ENCODE measurements at regions not wholly inside any gene's neighbourhood (a gene's known extent, or its start where the extent isn't known, plus 50 kb on each side); places are given as distances from the start of the nearest gene placed in this dataset.

DNA sequence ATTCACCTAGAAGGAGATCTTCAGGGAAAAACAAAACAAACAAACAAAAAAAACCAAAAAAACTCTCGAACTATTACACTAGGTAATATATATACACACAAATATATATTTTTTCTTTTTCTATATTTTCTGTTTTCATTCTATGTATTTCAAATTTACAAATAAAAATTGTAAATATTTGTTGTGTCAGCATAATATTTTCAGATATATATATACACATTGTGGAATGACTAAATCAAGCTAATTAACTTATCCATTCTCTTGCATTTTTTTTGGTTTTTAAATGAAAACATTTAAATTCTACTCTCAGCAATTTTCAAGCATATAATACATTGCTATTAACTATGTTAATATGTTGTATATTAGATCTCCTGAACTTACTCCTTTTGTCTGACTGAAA lies 762.0 kb upstream of the PCDH10 start:
- TF ChIP-seq POLR2AphosphoS5 (IDR thresholded peaks at IDR 0.05) (no peak), POLR2A (IDR thresholded peaks at IDR 0.05) (no peak)
- TF ChIP-seq, protein P1, sequence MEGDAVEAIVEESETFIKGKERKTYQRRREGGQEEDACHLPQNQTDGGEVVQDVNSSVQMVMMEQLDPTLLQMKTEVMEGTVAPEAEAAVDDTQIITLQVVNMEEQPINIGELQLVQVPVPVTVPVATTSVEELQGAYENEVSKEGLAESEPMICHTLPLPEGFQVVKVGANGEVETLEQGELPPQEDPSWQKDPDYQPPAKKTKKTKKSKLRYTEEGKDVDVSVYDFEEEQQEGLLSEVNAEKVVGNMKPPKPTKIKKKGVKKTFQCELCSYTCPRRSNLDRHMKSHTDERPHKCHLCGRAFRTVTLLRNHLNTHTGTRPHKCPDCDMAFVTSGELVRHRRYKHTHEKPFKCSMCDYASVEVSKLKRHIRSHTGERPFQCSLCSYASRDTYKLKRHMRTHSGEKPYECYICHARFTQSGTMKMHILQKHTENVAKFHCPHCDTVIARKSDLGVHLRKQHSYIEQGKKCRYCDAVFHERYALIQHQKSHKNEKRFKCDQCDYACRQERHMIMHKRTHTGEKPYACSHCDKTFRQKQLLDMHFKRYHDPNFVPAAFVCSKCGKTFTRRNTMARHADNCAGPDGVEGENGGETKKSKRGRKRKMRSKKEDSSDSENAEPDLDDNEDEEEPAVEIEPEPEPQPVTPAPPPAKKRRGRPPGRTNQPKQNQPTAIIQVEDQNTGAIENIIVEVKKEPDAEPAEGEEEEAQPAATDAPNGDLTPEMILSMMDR (IDR thresholded peaks at IDR 0.05 in 8 of 11, conservative IDR thresholded peaks at IDR 0.05 in 3 of 11) = no peak
- Histone ChIP-seq H3K4me1 (no peaks in the 10 kb centered on the region), H3K27me3 (replicated peaks in 1 of 7) (no peaks in the 10 kb centered on the region), H3K4me3 (no peak overlapping the region), H3K9me3 (peaks cover 0 to 11% (median 0%) of the 10 kb centered on the region in 8 donors), H3K36me3 (no peaks in the 10 kb centered on the region), H3K27ac (no peak overlapping the region)
- DNase-seq = no peak
- 63 to 83% (median 70%) methylated on average over 1 of the region's 1 CpG for WGBS, 5 donors
- intact Hi-C loops (cut with DNase I; ENCODE audit: low total_unique reads) = no loop called here

DNA sequence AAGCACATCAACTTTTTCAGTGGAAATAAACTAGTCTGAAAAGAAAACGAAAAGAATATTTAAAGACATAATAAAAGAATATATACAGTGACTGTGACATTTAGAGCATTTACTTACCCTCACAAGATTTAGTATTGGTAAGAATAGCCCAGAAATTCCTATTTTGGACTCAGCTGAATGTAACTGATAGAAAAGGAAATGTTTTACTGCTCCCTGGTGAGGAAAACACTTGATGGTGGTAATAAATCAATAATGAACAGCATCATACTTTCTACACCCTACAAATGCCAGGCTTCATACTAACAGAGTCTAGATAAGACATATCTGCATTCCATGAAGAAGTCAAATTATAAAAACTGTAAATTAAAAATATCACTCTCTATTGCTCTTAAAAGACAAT lies 753.5 kb upstream of the PCDH10 start:
- 22 to 34% (median 23%) methylated on average over 1 of the region's 1 CpG for WGBS, 5 donors
- no peak overlapping the region for H3K27ac ChIP-seq
- no peaks in the 10 kb centered on the region for H3K27me3 ChIP-seq (replicated peaks in 1 of 7)
- H3K4me1 ChIP-seq = no peaks in the 10 kb centered on the region
- TF ChIP-seq, protein P1 (IDR thresholded peaks at IDR 0.05 in 8 of 11, conservative IDR thresholded peaks at IDR 0.05 in 3 of 11) = no peak
- TF ChIP-seq POLR2A (IDR thresholded peaks at IDR 0.05) (no peak), POLR2AphosphoS5 (IDR thresholded peaks at IDR 0.05) (no peak)
- no peak for DNase-seq
- H3K36me3 ChIP-seq = no peaks in the 10 kb centered on the region
- peaks cover 0 to 4% (median 0%) of the 10 kb centered on the region in 8 donors for H3K9me3 ChIP-seq
- H3K4me3 ChIP-seq = no peak overlapping the region
- intact Hi-C loops (cut with DNase I; ENCODE audit: low total_unique reads) = no loop called here

DNA sequence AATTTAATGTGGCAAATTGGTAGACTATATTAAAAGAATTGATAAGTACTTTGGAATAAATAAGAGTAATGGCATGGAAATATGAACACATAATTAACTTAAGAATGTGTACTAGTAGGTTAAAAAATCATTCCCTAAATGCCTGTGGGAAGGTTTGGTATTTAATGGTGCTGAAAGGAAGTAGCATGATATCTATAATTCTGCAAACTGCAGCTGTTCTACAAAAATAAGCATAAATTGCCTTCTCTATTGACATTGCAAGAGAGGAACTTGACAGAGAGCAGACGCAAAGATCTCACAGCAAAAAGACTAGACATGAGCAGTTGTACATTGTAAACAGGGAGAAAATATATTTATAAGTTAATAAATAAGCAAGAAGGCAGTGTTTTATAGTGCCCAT lies 752.5 kb upstream of the PCDH10 start:
- H3K9me3 ChIP-seq = peaks cover 0 to 5% (median under 1%) of the 10 kb centered on the region in 8 donors
- 50 to 77% (median 61%) methylated on average over 1 of the region's 1 CpG for WGBS, 5 donors
- intact Hi-C loops (cut with DNase I; ENCODE audit: low total_unique reads) = no loop called here
- TF ChIP-seq POLR2AphosphoS5 (IDR thresholded peaks at IDR 0.05) = no peak
- no peak for TF ChIP-seq POLR2A (IDR thresholded peaks at IDR 0.05)
- TF ChIP-seq, protein P1 (IDR thresholded peaks at IDR 0.05 in 8 of 11, conservative IDR thresholded peaks at IDR 0.05 in 3 of 11) = no peak
- no peak overlapping the region for H3K4me3 ChIP-seq
- no peak for DNase-seq
- no peaks in the 10 kb centered on the region for H3K27me3 ChIP-seq (replicated peaks in 1 of 7)
- no peak overlapping the region for H3K27ac ChIP-seq
- no peaks in the 10 kb centered on the region for H3K36me3 ChIP-seq
- no peaks in the 10 kb centered on the region for H3K4me1 ChIP-seq

DNA sequence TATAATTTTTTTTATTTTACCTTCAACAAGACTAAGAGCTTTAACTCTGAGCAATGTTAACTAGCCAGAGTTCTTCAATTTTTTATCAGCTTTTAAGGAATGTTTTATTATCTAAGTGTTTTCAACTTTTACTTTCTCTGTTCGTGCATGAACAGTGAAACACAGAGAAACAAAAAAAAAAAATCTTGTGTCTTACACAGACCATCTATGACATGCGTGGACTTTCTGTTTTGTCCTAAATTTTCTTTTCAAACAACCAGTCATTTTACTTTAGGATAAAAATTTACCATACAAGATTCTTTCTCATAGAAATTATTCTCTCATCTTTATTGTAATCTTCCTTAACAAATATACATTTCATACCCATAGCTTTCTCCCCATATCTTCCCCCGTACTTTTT lies 731.9 kb upstream of the PCDH10 start:
- Histone ChIP-seq H3K9me3 (peaks cover 3 to 51% (median 35%) of the 10 kb centered on the region in 8 donors), H3K4me1 (no peaks in the 10 kb centered on the region), H3K36me3 (no peaks in the 10 kb centered on the region), H3K27ac (no peak overlapping the region), H3K4me3 (no peak overlapping the region), H3K27me3 (replicated peaks in 1 of 7) (no peaks in the 10 kb centered on the region)
- no peak for TF ChIP-seq POLR2A (IDR thresholded peaks at IDR 0.05)
- TF ChIP-seq, protein P1 (IDR thresholded peaks at IDR 0.05 in 8 of 11, conservative IDR thresholded peaks at IDR 0.05 in 3 of 11) = no peak
- TF ChIP-seq POLR2AphosphoS5 (IDR thresholded peaks at IDR 0.05) = no peak
- intact Hi-C loops (cut with DNase I; ENCODE audit: low total_unique reads) = no loop called here
- no peak for DNase-seq
- 60 to 83% (median 67%) methylated on average over 3 of the region's 3 CpGs for WGBS, 5 donors

Measured in spleen (tissue), 11 donors.